HFF-Myc (cell line): ENCODE measurements at regions not wholly inside any gene's neighbourhood (a gene's known extent, or its start where the extent isn't known, plus 50 kb on each side); places are given as distances from the start of the nearest gene placed in this dataset.

ENCODE experiments used
- DNase-seq: peaks from one replicate; pipeline ENCODE4 v3.0.0-alpha.2; 2011; ENCODE audit warnings: low read depth; ENCODE audit errors: extremely low read depth
- H3K4me3 ChIP-seq: replicated peaks from 2 replicates; pipeline ENCODE4 v1.5.1; 2011; ENCODE audit warnings: low read depth, mild to moderate bottlenecking, control low read depth, low read length
- CTCF ChIP-seq: IDR thresholded peaks from 2 replicates; pipeline ENCODE4 v1.5.1; 2012; ENCODE audit warnings: mild to moderate bottlenecking, low read depth, low read length, control low read depth; ENCODE audit errors: missing control alignments

GRCh38 chr20:10843146-10843711 lies 169.4 kb upstream of the JAG1 start:
- no peak for TF ChIP-seq CTCF

GRCh38 chr20:10846766-10847165 lies 173.0 kb upstream of the JAG1 start:
- no peak overlapping the region for H3K4me3 ChIP-seq
- TF ChIP-seq CTCF: no peak
- DNase-seq: no peak

More at GRCh38 chr20:10843146-10843711, 169.4 kb upstream of the JAG1 start:
- H3K4me3 ChIP-seq: no peak overlapping the region
- DNase-seq: no peak

- no peak overlapping the region for H3K4me3 ChIP-seq
- TF ChIP-seq CTCF: no peak
- DNase-seq: peak; percentile 96
These were observed 175.1 kb upstream of the JAG1 start for GRCh38 chr20:10848810-10849370.

- H3K4me3 ChIP-seq: no peak overlapping the region
- TF ChIP-seq CTCF: no peak
- no peak for DNase-seq
These were observed 179.4 kb upstream of the JAG1 start for GRCh38 chr20:10853176-10853575.

GRCh38 chr20:10853731-10854130 lies 179.9 kb upstream of the JAG1 start:
- no peak for TF ChIP-seq CTCF
- no peak for DNase-seq
- H3K4me3 ChIP-seq: no peak overlapping the region

GRCh38 chr20:10854976-10855375 lies 181.2 kb upstream of the JAG1 start:
- no peak overlapping the region for H3K4me3 ChIP-seq
- TF ChIP-seq CTCF: no peak
- no peak for DNase-seq

- TF ChIP-seq CTCF: no peak
- H3K4me3 ChIP-seq: no peak overlapping the region
- DNase-seq: no peak
These were observed 182.0 kb upstream of the JAG1 start for GRCh38 chr20:10855778-10856177.
